ENCODE measurements at regions not wholly inside any gene's neighbourhood (a gene's known extent, or its start where the extent isn't known, plus 50 kb on each side); places are given as distances from the start of the nearest gene placed in this dataset.

DNA sequence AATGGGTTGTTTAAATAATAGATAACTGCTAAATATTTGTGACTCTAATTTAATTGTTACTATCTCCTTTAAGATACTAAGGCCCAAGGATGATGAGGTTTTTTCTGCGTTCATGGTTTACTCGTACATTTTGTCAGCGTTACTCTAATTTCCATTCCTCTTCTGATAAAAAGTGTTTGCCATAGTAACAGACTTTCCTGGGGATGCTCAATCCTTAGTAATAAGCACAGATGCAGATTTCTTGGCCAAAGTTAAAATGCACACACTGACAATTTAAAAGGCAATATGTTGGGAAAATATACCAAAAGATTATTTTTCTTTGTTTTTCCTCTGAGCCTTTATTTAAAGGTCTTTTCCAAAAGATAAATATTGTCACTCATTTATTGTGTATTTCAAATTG lies 149.6 kb downstream of the IRS2 start:
- no peak for DNase-seq

DNA sequence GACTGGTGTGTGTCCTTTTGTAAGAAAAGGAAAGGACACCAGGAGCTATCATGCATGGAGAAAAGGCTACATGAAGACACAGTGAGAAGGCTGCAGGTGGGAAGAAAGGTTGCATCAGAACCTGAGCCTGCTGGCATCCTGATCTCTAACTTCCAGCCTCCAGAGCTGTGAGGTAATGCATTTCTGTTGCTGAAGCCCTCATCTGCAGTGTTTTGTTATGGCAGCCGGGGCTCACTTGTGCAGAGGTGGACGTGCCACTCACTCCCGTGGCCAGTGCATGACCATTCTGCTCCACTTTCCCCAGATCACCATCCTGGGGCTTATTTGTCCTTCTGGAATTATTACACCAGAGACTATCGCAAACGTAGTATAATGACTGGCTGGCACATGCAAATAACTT lies 155.3 kb downstream of the IRS2 start:
- no peak for DNase-seq

DNA sequence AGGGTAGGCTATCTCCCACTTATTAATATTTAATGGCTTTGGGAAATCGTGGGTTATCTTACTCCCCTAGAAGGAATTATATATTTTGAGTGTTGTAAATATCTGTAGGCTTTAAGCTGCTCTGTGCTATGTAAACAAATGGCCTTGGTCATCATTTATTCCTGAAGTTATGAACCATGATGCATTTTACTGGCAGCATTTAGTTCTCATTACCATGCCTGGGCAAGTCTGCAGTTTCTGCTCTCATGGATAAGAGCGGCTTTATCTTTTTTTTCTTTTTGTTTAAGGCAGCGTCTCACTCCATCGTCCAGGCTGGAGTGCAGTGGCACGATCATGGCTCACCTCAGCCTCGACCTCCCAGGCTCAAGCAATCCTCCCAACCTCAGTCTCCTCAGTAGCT lies 156.1 kb downstream of the IRS2 start:
- DNase-seq, result no peak

DNA sequence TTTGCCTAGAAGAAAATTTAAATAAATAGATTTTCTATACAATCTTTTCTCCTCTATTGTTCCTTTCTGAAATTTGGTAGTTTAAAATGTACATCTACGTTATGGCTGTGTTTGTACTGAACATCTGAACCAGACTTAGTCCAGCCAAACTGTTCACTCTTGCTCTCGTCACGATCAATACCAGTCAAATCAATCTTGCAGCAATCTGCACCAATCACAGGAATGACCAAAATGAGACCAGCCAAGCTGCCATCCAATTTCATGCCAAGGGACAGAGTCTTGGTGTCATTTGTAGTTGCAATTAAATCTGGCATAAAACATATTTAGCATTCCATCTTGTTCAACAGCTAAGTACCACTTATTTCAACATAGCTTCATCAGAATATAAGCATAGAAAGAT lies 156.6 kb downstream of the IRS2 start:
- DNase-seq, result no peak

DNA sequence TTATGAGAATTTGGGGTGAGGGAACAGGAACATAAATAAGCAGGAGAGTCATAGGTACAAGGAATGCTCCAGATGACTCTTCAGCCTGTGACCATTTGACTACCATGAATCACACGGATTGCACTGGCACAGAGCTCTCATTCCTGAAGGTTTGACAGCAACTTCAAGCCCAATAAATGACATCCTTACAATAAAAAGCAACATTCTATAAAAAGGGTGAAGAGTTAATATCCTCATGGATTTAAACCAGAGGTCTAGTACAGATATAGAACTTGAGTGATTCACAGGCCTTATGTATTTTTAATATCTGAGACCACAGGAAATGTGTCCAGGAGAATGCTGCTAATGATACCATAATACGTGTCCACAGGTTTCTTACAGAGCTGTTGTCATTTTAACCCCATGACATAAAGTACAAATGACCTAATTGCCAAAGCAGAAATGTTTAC lies 158.1 kb downstream of the IRS2 start:
- no peak for DNase-seq

DNA sequence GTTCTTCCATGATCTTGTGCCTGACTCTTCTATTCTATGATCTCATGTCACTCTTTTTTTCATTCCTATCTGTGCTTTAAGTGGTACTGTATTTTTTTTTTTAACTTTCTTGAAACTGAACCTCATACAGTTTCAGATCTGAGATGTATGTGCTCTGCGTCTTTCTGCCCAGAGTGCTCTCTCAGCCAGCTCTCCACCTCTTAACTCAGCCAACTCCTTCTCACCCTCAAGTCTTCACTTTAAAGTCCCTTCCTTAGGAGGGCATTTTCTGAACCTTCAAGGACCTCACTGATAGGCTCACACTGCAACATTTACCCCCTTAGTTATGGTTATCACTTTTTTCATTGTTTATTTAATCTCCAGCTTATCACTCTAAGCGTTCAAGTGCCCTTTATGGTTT lies 158.7 kb downstream of the IRS2 start:
- no peak for DNase-seq

DNA sequence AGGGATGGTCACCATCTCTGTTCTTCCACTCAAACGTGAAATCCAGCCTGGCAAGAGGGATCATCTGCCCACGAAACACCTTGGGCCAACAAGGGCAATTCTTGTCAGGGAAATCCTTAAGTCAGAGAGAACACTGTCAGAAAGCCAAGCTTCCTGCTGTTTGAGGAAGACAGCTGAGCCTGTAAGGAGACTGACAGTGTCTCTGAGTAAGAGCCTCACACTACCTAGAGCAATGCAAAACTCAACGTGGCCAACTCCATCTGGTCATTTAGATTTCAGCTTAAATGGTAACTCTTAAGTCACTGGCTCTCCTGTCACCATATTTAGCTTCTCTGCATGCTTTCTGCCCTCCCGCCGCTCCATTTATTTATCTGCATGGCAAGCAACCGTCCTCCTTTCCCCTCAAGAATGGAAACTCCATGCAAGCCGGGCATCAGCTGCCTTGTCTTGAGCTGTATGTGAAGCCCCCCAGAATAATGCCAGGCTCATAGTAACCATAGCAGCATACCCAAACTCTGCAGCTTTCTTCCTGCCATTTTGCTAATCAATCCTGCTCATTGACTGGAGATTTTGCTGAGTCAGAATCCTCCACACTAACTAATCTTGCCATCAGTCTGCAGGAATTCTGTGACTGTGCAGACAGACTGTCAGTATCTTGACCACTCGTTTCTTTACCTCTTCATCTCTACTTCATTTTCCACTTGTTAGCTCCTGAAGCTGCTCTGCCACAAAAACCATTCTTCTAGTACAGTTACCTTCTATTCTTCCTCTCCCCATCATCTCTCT lies 159.8 kb downstream of the IRS2 start:
- DNase-seq, result no peak

DNA sequence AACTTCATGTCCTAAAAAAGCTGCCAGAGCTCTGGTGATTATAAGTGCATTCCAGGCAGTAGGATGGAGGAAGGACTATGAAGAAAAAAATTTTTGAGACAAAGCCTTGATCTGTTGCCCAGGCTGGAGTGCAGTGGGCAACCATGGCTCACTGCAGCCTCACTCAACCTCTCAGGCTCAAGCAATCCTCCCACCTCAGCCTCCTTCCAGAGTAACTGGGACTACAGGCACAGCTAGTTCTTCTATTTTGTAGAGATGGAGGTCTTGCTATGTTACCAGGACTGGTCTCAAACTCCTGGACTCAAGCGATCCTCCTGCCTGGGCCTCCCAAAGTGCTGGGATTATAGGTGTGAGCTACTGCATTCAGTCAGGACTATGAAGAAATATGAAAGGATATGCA lies 161.2 kb downstream of the IRS2 start:
- no peak for DNase-seq

DNA sequence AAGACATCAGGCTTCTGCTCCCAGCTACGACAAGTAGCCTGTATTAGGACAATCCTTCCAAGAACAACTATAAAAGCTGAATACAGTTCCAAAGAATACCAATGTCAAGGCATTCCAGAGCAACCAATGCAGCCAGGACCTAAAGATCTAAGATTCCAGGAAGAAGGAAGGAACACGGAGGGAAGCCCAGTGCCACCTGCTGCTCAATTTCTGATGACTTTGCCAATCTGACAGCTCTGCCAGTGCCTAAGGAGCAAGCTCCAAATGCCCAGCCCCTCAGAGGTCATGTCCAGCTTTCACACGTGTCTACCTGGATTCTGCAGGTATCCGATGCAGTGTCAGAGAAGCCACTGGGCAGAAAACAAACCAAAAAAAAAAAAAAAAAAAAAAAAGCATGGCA lies 164.4 kb downstream of the IRS2 start:
- DNase-seq, result no peak

DNA sequence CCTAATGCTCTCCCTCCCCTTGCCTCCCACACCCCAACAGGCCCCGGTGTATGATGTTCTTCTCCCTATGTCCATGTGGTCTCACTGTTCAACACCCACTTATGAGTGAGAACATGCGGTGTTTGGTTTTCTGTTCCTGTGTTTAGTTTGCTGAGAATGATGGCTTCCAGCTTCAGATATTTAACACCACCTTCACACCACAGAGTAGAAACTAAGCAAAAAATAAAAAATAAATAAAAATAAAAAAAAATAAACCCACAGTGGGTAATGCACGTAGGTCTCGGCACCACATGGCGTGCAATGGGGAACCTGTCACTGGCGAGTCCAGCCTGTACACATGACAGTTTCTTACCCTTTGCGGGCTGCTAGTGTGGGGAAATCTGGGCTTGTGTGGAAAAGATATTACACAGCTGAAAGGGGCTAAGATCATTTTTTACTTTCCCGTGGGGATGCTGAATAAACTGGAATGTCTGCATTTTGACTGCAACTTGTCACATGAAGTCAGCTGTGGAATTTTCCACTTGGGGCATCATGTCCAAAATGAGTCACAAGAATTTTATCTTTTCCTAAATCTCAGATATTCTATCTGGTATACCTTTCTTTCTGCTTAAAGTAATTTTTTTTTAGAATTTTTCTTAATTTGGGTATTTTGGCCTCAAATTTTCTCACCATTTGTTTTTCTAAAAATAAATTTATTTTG lies 170.5 kb downstream of the IRS2 start:
- DNase-seq, result no peak

DNA sequence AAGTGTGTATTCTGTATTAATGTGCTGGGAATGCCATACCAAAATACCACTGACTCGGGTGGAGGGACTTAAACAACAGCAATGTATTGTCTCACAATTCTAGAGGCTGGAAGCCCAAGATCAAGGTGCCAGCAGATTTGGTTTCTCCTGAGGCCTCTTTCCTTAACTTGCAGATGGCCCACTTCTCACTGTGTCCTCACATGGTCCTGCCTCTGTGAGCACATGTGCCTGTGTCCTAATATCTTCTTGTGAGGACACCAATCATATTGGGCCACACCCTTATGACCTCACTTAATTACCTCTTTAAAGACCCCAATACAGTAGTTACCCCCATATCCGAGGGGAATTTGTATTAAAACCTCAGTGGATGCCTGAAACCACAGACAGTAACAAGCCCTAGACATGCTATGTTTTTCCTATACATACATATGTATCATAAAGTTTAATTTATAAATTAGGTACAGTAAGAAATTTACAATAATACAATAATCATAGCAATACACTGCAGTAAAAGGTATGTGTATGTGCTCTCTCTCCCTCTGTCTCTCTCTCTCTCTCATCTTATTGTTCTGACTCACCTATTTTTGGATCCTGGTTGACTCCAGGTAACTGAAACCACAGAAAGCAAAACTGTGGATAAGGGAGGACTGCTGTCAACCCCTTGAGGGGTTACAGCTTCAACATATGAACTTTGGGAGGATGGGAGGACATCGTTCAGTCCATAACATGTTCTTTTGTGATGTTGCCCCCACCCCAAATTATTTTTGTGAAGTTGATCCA lies 174.3 kb downstream of the IRS2 start:
- no peak for DNase-seq

DNA sequence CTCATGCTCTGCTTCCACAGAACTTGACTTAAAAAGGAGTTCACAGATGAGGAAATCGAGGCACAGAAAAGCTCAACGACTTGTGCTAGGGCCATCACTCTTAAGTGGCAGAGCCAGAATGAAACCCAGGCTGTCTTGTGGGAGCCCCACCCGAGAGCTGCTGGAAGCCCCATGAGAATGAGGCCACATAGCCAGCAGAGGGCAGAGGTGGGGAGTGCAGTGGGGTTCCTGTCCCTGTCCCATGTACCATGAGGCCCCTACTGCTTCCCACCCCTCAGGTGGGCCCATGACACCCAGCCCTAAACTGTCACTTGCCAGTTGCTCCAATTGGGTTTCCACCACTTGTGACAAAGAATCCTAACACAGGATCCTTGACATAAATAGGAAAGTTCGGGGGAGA lies 175.9 kb downstream of the IRS2 start:
- no peak for DNase-seq

DNA sequence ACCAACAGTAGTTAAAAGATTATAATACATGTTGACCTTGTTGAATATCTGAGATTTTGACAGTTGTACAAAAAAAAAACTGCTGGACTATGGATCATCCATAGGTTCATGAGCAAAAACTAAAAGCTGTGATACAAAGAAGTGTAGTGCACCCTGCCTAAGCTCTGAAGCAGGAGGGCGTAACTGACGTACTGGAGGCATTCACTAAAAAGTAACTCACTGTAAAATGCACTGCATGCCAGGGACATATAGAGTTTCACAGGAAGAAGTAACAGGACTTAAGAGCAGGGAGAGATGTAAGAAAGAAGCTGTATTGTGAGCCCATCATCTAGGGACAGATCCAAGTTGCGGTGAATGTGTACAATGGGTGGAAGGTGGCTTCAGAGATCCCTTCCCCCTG lies 177.9 kb downstream of the IRS2 start:
- DNase-seq, result no peak

DNA sequence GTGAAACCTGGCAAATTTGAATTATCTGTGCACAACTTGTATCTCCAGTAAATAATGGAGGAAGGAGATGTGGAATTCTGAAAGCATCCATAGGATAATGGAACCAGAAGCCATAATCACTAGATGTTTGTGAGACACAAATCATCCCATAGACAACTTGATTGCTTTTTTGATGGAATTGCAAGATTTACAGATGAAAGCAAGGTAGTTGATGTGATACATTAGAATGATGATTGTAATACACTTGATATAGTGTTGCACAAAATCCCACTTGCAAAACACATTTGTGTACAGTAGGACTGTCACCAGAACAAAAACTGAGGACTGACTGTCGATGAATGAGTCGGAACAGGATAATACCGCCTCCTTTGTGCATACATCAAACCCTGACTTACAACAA lies 178.3 kb downstream of the IRS2 start:
- DNase-seq, result no peak

DNA sequence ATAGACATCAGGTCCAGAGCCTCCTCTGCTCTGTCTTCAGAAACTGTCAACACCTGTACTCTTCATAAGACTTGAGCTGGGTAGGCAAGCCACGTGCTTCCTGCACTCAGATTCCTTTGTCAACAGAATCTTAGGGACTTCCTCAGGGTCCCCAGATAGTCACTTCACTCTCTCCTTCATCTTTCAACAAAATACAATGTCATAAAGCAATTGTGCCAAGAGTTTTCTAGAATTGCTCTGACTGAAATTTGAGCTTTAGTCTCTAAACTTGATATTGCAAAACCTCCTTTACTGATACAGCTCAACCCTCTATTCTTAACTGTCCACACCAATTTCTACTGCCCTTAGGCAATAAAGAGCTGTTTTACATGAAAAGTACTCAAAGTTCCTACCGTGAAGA lies 179.9 kb downstream of the IRS2 start:
- no peak for DNase-seq

DNA sequence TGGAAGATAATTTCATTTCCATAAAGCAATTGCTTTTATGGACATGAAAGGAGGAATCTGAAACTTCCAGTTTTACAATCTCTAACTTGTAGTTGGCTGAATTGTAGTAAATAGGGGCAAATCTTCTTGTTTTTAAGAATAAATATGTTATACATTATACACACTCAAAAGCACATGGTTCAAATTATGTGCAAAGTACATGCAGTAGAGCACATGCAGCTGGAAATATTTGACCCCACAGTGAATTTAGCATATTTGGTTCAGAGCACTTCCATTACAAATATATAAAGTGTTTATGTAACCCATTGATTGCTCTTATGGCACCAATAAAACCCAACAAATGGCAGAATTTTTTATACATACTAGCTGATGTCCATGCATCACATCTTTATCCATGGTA lies 180.5 kb downstream of the IRS2 start:
- DNase-seq, result no peak

DNA sequence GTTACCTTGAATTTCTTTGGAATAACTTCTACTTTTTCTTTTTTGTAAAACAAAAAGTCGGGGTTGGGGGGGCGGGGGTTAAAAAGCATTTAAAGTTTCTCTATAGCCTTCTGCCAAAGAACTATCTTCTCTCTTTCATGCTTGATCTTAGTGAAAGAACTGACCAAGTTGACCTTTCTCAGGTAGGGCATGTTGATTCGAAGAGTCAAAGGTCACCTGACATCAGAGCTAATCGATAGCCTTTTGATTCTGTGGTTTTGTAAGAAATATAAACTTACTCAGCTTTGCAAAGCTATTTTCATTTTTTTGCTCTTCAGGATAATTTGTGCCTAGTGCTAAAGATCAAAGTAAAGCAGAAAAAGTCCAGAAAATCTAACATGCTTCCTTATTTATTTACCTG lies 181.5 kb downstream of the IRS2 start:
- DNase-seq, result no peak

DNA sequence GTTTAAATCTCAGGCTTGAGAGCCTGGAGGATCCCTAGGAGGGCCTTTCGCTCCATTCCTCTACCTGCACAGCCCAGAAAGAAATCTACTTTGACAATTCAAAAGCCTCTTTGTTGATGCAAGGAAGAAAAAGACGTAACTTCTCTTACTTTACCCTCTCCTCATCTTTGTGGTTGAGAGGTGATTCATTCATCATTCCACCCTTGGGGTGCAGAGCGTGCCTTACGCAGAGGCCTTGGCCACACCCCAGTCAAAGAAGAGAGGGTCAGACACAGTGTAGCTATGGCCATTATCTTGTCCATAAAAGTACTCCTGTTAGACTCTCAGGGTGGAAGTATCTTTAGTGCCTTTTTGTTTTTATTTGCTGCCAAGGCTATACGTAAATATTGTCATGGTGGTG lies 184.0 kb downstream of the IRS2 start:
- DNase-seq, result no peak

DNA sequence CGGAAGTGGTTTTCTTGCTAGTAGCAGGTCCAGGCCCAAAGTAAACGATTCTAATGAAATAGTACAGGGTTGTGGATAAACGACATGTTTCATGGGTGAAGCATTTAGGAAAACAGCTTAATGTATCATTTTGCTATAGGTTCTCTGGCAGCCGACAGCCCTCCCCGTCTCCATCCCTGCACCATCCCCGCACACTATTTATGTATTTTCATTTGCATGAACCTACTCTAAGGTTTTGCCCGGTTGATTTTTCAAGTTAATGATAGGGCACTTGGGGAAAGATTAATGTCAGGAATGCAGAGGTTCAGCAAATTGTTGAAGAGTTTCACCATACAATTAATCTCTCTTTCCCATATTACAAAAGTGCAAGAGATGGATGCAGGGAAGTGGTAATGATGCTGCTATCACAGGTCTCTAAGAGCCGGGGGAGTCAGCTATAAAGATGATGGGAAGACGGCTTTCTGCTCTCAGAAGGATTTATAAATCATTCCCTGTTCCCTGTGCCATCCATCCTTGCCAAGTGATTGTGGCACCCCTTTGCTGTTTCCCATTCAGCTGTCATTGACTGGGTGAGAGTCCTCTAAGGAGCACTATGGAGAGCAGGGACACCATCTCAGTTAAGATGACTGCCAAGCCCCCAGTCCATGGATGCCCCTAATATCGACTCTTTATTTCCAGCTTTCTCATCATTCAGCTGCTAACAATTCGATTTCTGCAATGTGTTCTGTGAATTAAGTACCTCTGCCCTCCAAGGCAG lies 186.3 kb downstream of the IRS2 start:
- DNase-seq, result no peak

DNA sequence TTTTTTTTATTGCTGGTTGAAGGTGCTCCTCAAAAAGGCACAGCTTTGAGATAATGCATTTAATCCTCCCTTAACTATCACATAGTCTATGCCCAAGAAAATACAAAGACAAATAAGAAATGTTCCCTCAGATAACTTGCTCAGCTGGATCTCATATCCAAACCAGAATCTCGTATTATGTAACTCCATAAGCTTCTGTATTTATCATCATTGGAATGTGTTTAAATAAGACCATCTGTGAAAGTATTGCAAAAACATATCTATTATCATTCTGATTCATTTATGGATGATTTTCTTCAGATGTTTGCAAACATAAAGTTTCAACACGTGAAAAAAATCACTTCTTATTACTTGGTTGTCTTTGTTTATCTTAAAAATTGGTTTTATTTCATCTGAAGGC lies 190.9 kb downstream of the IRS2 start:
- DNase-seq, result no peak

DNA sequence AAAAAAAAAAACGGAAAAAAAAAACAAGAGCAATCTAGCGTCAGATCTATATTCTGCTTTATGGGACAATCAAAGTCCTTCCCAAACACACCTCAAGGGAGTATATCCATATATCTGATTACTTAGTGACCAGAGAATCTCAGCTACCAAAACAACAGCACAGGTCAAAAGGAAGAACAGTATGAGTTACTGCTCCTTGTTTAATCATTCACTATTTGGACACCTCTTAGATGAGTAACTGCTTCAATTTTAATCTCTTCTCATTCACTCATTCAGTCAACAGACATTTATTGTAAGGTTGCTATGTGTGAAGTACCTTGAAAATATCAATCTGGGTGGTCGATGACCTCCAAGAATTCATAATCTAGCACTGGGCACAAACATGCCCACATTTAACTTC lies 193.2 kb downstream of the IRS2 start:
- no peak for DNase-seq

DNA sequence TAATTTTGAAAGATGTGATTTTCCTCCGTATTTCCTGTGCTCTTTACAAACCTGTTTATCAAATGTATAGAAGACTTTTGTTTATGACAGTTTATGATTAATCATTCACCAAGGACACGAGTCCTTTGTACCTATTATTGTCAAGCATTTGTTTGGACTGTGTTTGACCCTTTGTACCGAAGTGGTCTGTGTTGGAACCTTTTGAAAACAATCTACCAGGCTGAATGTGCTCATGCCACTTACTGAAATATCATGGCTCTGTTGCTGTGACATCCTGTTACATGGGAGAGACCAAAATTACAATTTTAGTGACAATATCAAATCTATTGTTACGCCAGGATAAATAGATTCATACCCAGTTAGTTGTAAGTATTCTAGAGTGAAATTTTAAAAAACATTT lies 193.6 kb downstream of the IRS2 start:
- DNase-seq, result no peak

DNA sequence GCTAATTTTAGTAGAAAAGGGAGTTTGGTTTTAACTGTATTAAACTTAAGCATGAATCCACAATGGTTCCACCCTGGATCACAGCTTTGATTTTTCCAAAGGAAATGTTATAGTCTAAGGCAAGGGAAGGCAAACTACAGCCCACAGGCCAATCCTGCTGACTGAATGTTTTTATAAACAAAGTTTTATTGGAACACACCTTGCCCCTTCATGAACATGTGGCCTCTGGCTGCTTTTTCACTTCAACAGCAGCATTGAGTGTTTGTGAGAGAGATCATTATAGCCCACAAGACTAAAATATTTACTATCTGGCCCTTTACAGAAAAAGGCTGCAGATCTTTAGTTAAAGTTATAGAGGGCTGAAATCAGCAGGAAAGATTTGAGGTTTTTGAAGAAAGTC lies 198.7 kb downstream of the IRS2 start:
- DNase-seq, result no peak
